ENCODE measurements at regions not wholly inside any gene's neighbourhood (a gene's known extent, or its start where the extent isn't known, plus 50 kb on each side); places are given as distances from the start of the nearest gene placed in this dataset.
"Not testable (repeated sequence)": the region's sequence is repeated elsewhere in the genome, so short reads cannot be mapped to it uniquely, and the experiment has no call there.

DNA sequence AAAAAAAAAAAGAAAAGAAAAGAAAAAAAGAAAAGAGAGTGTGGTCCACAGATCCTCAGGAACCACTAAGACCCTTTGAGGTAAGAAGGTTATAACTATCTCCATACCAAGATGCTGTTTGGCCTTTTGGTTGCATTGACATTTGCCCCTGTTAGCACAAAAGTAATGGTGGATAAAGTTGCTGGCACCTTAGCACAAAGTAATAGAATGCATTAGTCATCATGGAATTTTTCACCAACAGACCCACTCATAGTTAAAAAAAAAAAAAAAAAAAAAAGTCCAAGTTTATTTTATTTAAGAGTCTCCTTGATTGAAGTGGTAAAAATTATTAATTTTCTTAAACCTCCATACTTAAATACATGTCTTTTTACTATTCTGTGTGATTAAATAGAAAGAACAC lies 78.4 kb upstream of the RBPJ start:
- no peak overlapping the region for H3K27ac ChIP-seq
- H3K4me1 ChIP-seq (replicated peaks in 1 of 2) = peaks cover 17 to 23% of the 10 kb centered on the region in 2 donors
- in situ Hi-C loops (cut with MboI; ENCODE audit: low pct_unique_long_range_greater_than_20kb in 2 of 9, low sequenced_read_pairs in 9 of 9, unreplicated experiment in 9 of 9) = no loop called here
- ATAC-seq (replicated peaks in 6 of 8) = no peak
- H3K4me3 ChIP-seq = no peak overlapping the region

DNA sequence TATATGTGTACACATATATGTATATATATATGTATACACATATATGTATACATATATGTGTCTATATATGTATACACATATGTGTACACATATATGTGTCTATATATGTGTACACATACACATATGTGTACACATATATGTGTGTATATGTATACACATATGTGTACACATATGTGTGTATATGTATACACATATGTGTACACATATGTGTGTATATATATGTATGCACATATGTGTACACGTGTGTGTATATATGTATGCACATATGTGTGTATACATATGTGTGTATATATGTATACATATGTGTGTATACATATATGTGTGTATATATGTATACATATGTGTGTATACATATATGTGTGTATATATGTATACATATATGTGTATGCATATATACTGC lies 76.7 kb upstream of the RBPJ start:
- H3K4me3 ChIP-seq; H3K27ac ChIP-seq; H3K4me1 ChIP-seq (replicated peaks in 1 of 2); in situ Hi-C loops (cut with MboI; ENCODE audit: low pct_unique_long_range_greater_than_20kb in 2 of 9, low sequenced_read_pairs in 9 of 9, unreplicated experiment in 9 of 9): not testable (repeated sequence)
- peak in 1 of 8 experiments; percentile 41 for ATAC-seq (replicated peaks in 6 of 8)
- WGBS, 10 experiments = no CpG with 5 or more reads among the region's 1 CpG

DNA sequence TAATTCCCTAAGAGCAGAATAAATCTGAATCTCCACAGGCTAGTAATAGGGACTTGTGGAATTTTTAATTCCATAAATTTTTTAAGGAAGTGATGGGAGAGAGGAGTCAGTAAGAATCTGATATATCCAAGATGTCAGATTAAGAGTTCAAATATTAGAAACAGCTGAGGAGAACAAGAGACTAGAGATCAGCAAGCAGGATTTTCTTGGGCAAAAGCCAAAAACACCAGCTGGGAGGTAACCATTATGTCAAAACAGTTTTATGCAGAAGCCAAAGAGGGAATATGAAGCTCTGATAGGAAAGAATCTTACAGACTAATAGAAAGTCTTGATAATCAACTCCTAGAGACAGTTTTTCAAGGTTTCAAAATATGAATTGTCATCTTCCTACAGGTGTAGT lies 72.2 kb upstream of the RBPJ start:
- H3K4me3 ChIP-seq = no peak overlapping the region
- in situ Hi-C loops (cut with MboI; ENCODE audit: low pct_unique_long_range_greater_than_20kb in 2 of 9, low sequenced_read_pairs in 9 of 9, unreplicated experiment in 9 of 9) = no loop called here
- no peak overlapping the region for H3K27ac ChIP-seq
- peak in 3 of 8 experiments; percentile 55 to 81 (median 69) for ATAC-seq (replicated peaks in 6 of 8)
- no peaks in the 10 kb centered on the region for H3K4me1 ChIP-seq (replicated peaks in 1 of 2)

DNA sequence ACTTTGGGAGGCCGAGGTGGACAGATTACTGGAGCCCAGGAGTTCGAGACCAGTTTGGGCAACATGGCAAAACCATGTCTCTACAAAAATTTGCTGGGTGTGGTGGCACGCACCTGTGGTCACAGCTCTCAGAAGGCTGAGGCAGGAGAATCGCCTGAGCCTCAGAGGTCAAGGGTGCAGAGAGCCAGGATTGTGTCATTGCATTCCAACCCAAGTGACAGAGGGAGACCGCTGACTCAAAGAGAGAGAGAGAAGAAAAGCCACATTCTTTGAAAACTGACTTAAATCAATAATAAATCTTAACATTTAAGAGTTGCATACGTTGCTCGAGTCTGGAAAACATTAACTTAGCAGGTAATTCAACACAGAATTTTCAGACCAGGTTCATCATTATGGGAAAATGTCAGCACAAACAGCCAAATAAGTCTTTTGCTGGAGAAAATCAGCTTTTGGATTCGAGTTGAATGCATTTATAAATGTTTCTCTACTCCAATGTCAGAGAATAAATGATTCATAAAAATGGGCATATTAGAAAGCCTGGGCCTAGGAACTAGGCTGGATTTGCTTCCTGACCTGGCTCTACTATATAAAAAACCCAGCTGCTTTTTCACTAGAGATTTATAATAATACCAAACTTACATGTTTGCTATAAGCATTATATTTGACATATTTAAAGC lies 68.3 kb upstream of the RBPJ start:
- 0 to 91% (median 70%) methylated on average over 1 to 8 of the region's 8 CpGs; no CpG with 5 or more reads in 2 of the 10 experiments for WGBS, 10 experiments
- H3K27ac ChIP-seq = no peak overlapping the region
- H3K4me3 ChIP-seq = no peak overlapping the region
- no peak for ATAC-seq (replicated peaks in 6 of 8)
- in situ Hi-C loops (cut with MboI; ENCODE audit: low pct_unique_long_range_greater_than_20kb in 2 of 9, low sequenced_read_pairs in 9 of 9, unreplicated experiment in 9 of 9) = no loop called here
- H3K4me1 ChIP-seq (replicated peaks in 1 of 2) = no peaks in the 10 kb centered on the region

DNA sequence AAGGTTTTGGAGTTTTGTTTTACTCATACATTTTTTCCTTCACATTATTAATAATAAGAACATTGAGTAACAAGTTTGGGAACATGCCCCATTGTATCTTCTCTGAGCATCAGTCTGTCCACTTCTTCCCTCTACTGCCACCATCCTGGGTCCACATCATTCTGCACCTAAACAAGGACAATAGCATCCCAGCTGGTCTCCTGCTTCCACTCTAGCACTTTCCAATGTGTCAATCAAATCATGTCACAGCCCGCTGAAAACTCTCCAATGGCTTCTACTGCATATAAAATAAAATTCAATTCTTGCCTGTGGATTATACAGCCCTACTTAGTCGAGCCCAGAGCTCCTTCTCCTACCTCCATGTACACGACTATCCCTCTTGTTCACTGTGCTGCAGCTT lies 66.8 kb upstream of the RBPJ start:
- in situ Hi-C loops (cut with MboI; ENCODE audit: low pct_unique_long_range_greater_than_20kb in 2 of 9, low sequenced_read_pairs in 9 of 9, unreplicated experiment in 9 of 9) = no loop called here
- 32 to 100% (median 85%) methylated on average over 1 to 3 of the region's 3 CpGs; no CpG with 5 or more reads in 5 of the 10 experiments for WGBS, 10 experiments
- ATAC-seq (replicated peaks in 6 of 8) = no peak
- Histone ChIP-seq H3K4me3 (no peak overlapping the region), H3K4me1 (replicated peaks in 1 of 2) (no peaks in the 10 kb centered on the region), H3K27ac (no peak overlapping the region)

DNA sequence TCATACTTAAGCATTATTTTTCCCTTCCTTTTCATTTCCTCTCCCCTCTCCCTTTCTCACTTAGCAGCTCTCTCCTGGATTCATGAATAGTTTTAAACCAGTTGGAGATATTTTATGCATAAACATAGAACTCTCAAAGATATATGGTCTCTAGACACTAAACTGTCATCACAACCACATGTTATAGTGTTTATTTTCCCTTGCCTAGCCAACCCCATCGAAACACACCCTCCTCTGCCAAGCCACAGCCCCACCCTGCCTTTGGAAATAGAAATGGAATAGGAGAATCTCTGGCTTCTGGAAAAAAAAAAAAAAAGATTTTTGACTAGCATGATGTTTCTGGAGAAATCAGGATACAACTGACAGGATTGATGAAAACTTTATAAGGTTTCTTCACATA lies 64.8 kb upstream of the RBPJ start:
- in situ Hi-C loops (cut with MboI; ENCODE audit: low pct_unique_long_range_greater_than_20kb in 2 of 9, low sequenced_read_pairs in 9 of 9, unreplicated experiment in 9 of 9) = no loop called here
- Histone ChIP-seq H3K4me3 (no peak overlapping the region), H3K27ac (no peak overlapping the region), H3K4me1 (replicated peaks in 1 of 2) (no peaks in the 10 kb centered on the region)
- peak in 3 of 8 experiments; percentile 97 to 100 (median 100) for ATAC-seq (replicated peaks in 6 of 8)
- WGBS, 10 experiments = 0 to 100% (median 60%) methylated on average over 1 of the region's 1 CpG; no CpG with 5 or more reads in 3 of the 10 experiments

DNA sequence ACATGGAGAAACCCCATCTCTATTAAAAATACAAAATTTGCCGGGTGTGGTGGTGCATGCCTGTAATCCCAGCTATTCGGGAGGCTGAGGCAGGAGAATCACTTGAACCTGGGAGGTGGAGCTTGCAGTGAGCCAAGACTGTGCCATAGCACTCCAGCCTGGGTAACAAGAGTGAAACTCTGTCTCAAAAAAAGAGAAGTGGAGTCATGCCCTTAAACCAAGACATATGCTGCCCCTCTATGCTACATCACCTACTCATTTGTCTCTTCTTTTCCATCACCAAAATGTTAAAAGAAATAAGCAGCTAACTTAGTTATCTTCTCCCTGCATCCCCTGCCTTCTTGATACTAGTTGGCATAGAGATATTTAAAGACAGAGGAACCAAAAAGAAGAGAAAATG lies 63.4 kb upstream of the RBPJ start:
- H3K27ac ChIP-seq; H3K4me1 ChIP-seq (replicated peaks in 1 of 2); H3K4me3 ChIP-seq; ATAC-seq (replicated peaks in 6 of 8); in situ Hi-C loops (cut with MboI; ENCODE audit: low pct_unique_long_range_greater_than_20kb in 2 of 9, low sequenced_read_pairs in 9 of 9, unreplicated experiment in 9 of 9): not testable (repeated sequence)
- WGBS, 10 experiments = 75 to 100% (median 85%) methylated on average over 1 to 2 of the region's 2 CpGs; no CpG with 5 or more reads in 6 of the 10 experiments

DNA sequence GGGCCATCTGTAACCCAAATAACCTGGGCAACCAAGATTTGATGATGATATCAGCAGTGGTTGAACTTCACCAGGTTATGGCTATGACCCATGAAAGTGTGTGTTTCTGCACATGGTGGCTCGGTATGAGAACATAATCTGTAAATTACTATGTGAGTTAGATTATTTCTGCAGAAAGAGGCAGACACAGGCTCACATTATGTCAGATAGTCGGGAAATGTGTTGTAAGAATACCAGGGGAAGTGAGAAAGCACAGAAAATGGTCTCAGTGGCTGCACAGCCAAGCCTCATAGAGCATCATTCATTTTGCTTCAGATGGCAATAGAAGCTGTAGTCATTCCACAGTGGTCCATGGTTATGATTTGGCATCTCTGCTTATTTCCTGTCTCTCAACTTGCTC lies 63.0 kb upstream of the RBPJ start:
- in situ Hi-C loops (cut with MboI; ENCODE audit: low pct_unique_long_range_greater_than_20kb in 2 of 9, low sequenced_read_pairs in 9 of 9, unreplicated experiment in 9 of 9) = no loop called here
- WGBS, 10 experiments = 29 to 100% (median 76%) methylated on average over 1 to 2 of the region's 2 CpGs
- no peak for ATAC-seq (replicated peaks in 6 of 8)
- no peak overlapping the region for H3K4me3 ChIP-seq
- H3K27ac ChIP-seq = no peak overlapping the region
- H3K4me1 ChIP-seq (replicated peaks in 1 of 2) = no peaks in the 10 kb centered on the region

DNA sequence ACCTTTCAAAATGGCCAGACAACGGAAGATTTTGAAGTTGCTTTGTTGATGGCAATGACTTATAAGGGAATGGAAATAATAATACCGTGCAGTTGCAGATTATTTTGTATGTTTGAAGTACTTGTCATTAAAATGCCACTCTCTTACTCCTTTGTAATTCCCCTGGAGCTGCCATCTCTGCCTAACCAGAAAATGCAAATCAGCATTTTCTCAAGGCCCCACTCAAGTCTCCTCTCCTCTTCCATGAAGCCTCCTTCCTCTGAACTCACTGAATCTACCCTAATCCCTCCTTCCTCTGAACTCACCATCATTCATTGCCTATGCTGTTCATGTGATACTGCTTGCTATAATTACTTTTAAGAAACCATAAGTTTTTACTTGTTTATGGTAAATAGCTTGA lies 60.2 kb upstream of the RBPJ start:
- H3K4me1 ChIP-seq (replicated peaks in 1 of 2) = no peaks in the 10 kb centered on the region
- ATAC-seq (replicated peaks in 6 of 8) = no peak
- no peak overlapping the region for H3K27ac ChIP-seq
- 44 to 90% (median 61%) methylated on average over 2 of the region's 2 CpGs; no CpG with 5 or more reads in 1 of the 10 experiments for WGBS, 10 experiments
- in situ Hi-C loops (cut with MboI; ENCODE audit: low pct_unique_long_range_greater_than_20kb in 2 of 9, low sequenced_read_pairs in 9 of 9, unreplicated experiment in 9 of 9) = no loop called here
- H3K4me3 ChIP-seq = no peak overlapping the region

DNA sequence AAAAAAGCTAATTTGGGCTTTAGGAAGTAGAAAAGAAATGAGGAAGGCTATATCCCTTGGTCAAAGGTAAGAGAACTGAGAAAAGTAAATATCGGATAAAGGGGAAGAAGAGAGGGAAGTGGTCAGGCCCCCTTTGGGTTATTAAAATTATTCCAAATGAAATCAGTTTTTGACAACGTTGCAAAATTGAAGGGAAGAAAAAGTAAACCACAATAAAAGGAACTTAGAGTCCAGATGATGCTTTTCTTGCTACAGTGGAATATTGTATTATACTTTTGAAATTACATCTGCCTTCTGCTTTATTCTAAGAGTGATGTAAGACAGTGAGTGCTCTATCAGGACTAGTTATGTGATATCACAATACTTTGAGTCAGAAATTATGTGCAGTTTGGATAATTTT lies 59.4 kb upstream of the RBPJ start:
- no peaks in the 10 kb centered on the region for H3K4me1 ChIP-seq (replicated peaks in 1 of 2)
- no peak overlapping the region for H3K4me3 ChIP-seq
- 50 to 83% (median 72%) methylated on average over 1 to 2 of the region's 2 CpGs for WGBS, 10 experiments
- in situ Hi-C loops (cut with MboI; ENCODE audit: low pct_unique_long_range_greater_than_20kb in 2 of 9, low sequenced_read_pairs in 9 of 9, unreplicated experiment in 9 of 9) = no loop called here
- ATAC-seq (replicated peaks in 6 of 8) = no peak
- H3K27ac ChIP-seq = no peak overlapping the region

DNA sequence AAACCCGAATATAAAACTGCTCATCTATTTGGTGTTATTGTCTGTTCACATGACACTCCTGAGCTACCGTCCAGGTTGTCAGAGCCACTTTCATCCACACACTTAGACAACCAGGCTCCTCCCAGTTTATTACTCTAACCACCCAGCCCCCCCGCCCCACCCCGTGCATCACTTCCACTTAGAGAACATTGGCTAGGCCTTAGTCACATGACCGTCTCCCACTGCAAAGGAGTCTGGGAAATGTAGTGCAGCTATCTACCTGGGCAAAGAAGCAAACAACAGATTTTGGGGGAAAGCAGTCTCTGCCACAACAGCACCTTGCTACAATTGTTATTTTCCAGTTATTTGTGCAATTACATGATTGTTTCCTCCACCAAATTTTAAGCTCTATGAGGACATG lies 57.6 kb upstream of the RBPJ start:
- ATAC-seq (replicated peaks in 6 of 8) = peak in 1 of 8 experiments; percentile 40

DNA sequence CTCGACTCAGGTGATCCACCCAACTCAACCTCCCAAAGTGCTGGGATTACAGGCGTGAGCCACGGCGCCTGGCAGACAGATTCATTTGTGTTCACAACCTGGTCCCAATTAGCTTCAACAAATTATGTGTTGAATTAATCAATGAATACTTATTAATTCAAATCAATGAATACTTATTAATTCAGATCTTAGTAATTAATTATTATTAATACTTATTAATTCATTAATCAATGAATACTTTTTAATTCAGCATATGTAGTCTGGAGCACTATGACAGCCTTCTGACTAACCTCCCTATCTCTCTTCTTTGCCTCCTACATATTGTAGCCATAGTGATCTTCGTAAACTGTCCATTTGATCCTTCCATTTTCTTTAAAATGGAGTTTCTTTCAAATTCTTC lies 56.7 kb upstream of the RBPJ start:
- no peak overlapping the region for H3K27ac ChIP-seq
- no peak for ATAC-seq (replicated peaks in 6 of 8)
- H3K4me1 ChIP-seq (replicated peaks in 1 of 2) = peaks cover 0 to 7% of the 10 kb centered on the region in 2 donors
- 83 to 100% (median 98%) methylated on average over 1 to 5 of the region's 5 CpGs; no CpG with 5 or more reads in 2 of the 10 experiments for WGBS, 10 experiments
- in situ Hi-C loops (cut with MboI; ENCODE audit: low pct_unique_long_range_greater_than_20kb in 2 of 9, low sequenced_read_pairs in 9 of 9, unreplicated experiment in 9 of 9) = no loop called here
- H3K4me3 ChIP-seq = no peak overlapping the region

More for the DNA sequence above, 57.6 kb upstream of the RBPJ start:
- H3K27ac ChIP-seq = no peak overlapping the region
- in situ Hi-C loops (cut with MboI; ENCODE audit: low pct_unique_long_range_greater_than_20kb in 2 of 9, low sequenced_read_pairs in 9 of 9, unreplicated experiment in 9 of 9) = no loop called here
- peaks cover 0 to under 1% of the 10 kb centered on the region in 2 donors for H3K4me1 ChIP-seq (replicated peaks in 1 of 2)
- no peak overlapping the region for H3K4me3 ChIP-seq
- 80 to 100% (median 92%) methylated on average over 1 to 3 of the region's 5 CpGs; no CpG with 5 or more reads in 4 of the 10 experiments for WGBS, 10 experiments

DNA sequence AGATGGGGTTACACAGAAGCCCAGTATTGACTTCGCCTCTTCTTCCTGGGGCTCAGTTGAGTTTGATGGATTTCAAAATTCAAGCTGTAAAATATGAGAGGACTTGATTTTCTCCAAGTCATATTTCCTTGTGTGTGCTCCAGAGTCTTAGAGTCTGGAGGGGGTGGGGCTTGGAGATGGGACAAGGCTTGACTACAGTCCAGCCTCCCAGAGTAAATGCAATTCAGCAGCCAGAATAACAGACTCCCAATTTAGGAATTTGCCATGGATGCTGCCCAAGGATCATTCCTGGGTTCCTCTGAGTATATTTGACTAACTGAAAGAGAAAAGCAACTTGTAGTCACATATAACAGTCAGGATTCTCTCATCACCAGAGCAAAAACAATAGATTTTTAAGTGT lies 53.7 kb upstream of the RBPJ start:
- WGBS, 10 experiments = 20 to 100% (median 80%) methylated on average over 1 of the region's 1 CpG; no CpG with 5 or more reads in 3 of the 10 experiments
- Histone ChIP-seq H3K27ac (no peak overlapping the region), H3K4me1 (replicated peaks in 1 of 2) (peaks cover 0 to 7% of the 10 kb centered on the region in 2 donors), H3K4me3 (no peak overlapping the region)
- in situ Hi-C loops (cut with MboI; ENCODE audit: low pct_unique_long_range_greater_than_20kb in 2 of 9, low sequenced_read_pairs in 9 of 9, unreplicated experiment in 9 of 9) = no loop called here
- ATAC-seq (replicated peaks in 6 of 8) = peak in 2 of 8 experiments; percentile 48 to 50

DNA sequence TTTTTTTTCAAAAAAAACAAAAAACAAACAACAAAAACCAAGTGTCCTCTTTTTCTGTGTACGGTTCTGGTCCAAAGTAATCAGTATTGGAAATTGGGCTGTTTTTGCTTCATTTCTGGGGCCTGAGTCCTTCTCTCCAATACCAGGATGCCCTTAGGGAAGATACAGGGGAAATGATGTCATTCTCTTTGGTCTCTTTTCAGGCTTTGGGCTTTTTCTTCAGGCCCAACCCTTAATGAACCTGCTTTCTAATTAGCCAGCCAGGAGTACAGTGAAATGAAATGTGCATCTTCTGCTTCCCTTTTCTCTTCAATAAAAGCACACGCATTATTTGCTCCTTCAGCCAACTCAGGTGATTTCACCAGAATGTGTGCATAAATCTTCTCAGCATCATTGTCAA lies 52.6 kb upstream of the RBPJ start:
- Histone ChIP-seq H3K4me3 (no peak overlapping the region), H3K27ac (no peak overlapping the region), H3K4me1 (replicated peaks in 1 of 2) (peaks cover 0 to 7% of the 10 kb centered on the region in 2 donors)
- in situ Hi-C loops (cut with MboI; ENCODE audit: low pct_unique_long_range_greater_than_20kb in 2 of 9, low sequenced_read_pairs in 9 of 9, unreplicated experiment in 9 of 9) = no loop called here
- 0 to 100% (median 83%) methylated on average over 1 to 2 of the region's 2 CpGs; no CpG with 5 or more reads in 2 of the 10 experiments for WGBS, 10 experiments
- no peak for ATAC-seq (replicated peaks in 6 of 8)

Measured in motor neuron (in vitro differentiated cells).